ENCODE measurements at regions not wholly inside any gene's neighbourhood (a gene's known extent, or its start where the extent isn't known, plus 50 kb on each side); places are given as distances from the start of the nearest gene placed in this dataset.

- no peak for TF ChIP-seq SMAD4 (CRISPR knock-in tag; IDR thresholded peaks at IDR 0.05)
- no peak for TF ChIP-seq ZBTB43 (CRISPR knock-in tag; IDR thresholded peaks at IDR 0.05)
- TF ChIP-seq ZNF396 (CRISPR knock-in tag; IDR thresholded peaks at IDR 0.05; ENCODE audit: borderline replicate concordance): no peak
- no peak for TF ChIP-seq IRF1 (CRISPR knock-in tag; IDR thresholded peaks at IDR 0.05)
- no peak for TF ChIP-seq RELA (CRISPR knock-in tag; IDR thresholded peaks at IDR 0.05; ENCODE audit: borderline replicate concordance)
- TF ChIP-seq MLX (CRISPR knock-in tag; IDR thresholded peaks at IDR 0.05): no peak
- TF ChIP-seq ZBTB21 (CRISPR knock-in tag; IDR thresholded peaks at IDR 0.05; ENCODE audit: borderline replicate concordance): no peak
- TF ChIP-seq ZNF532 (CRISPR knock-in tag; IDR thresholded peaks at IDR 0.05; ENCODE audit: borderline replicate concordance): no peak
- no peak for TF ChIP-seq MAX (CRISPR knock-in tag; IDR thresholded peaks at IDR 0.05)
These were observed 64.2 kb upstream of the BEND4 start (continued) for GRCh38 chr4:42216664-42217063.

GRCh38 chr4:42225286-42225685, 72.8 kb upstream of the BEND4 start:
- peaks cover 8% of the 10 kb centered on the region; the same call in 1 of the 2 replicates for H3K9me3 Mint-ChIP-seq
- CTCF ChIA-PET: interaction anchor here (1.1 kb wide), 1 partner anchor 55 kb away, joined by 3 read pairs; no protein-coding TSS in a partner anchor

More at GRCh38 chr4:42225286-42225685, 72.8 kb upstream of the BEND4 start:
- TF ChIP-seq JUN (CRISPR knock-in tag; IDR thresholded peaks at IDR 0.05) (no peak), CREM (CRISPR knock-in tag; IDR thresholded peaks at IDR 0.05) (no peak), AFF4 (CRISPR knock-in tag; IDR thresholded peaks at IDR 0.05; ENCODE audit: borderline replicate concordance) (no peak), NFYB (CRISPR knock-in tag; conservative IDR thresholded peaks at IDR 0.05; ENCODE audit: low read depth) (no peak)
- H3K4me3 Mint-ChIP-seq: no peak overlapping the region
- H3K4me1 Mint-ChIP-seq: peaks cover 13% of the 10 kb centered on the region
- no peak overlapping the region for H3K27ac Mint-ChIP-seq
- H3K27me3 Mint-ChIP-seq (ENCODE audit: low read depth): no peaks in the 10 kb centered on the region
- no peak for ATAC-seq
- no peaks in the 10 kb centered on the region for H3K36me3 Mint-ChIP-seq
- DNase-seq (ENCODE audit: low spot score): no peak
- POLR2A ChIA-PET: no interaction called here

Data from WTC11 (cell line).